Neural progenitor cell (in vitro differentiated cells): ENCODE measurements at regions not wholly inside any gene's neighbourhood (a gene's known extent, or its start where the extent isn't known, plus 50 kb on each side); places are given as distances from the start of the nearest gene placed in this dataset.

ENCODE experiments used
- DNase-seq: peaks from one replicate; pipeline ENCODE4 v3.0.0-alpha.2; 2016; ENCODE audit warnings: low spot score
- H2AFZ ChIP-seq: fragments of 200-600 bp; sonication (generic); replicated peaks from 2 replicates; pipeline ENCODE4 v1.6.1; 2016; ENCODE audit warnings: antibody characterized with exemption
- H3F3A ChIP-seq: fragments of 200-600 bp; sonication (generic); 2 replicates; pipeline ENCODE4 v1.6.1; 2016; ENCODE audit warnings: antibody characterized with exemption, low read depth
- H3K27ac ChIP-seq: fragments of 200-600 bp; sonication (generic); 2 replicates; pipeline ENCODE4 v1.5.1; 2016; ENCODE audit warnings: mild to moderate bottlenecking
- H3K27me3 ChIP-seq: fragments of 200-600 bp; sonication (generic); 2 replicates; pipeline ENCODE4 v1.6.1; 2016; ENCODE audit warnings: mild to moderate bottlenecking, moderate library complexity
- H3K36me3 ChIP-seq: fragments of 200-600 bp; sonication (generic); 2 replicates; pipeline ENCODE4 v1.5.1; 2016
- H3K4me1 ChIP-seq: fragments of 200-600 bp; sonication (generic); 2 replicates; pipeline ENCODE4 v1.6.1; 2016; ENCODE audit warnings: mixed run types
- H3K4me2 ChIP-seq: fragments of 200-600 bp; sonication (generic); 2 replicates; pipeline ENCODE4 v1.6.1; 2016
- H3K4me3 ChIP-seq: fragments of 200-600 bp; sonication (generic); 2 replicates; pipeline ENCODE4 v1.5.1; 2016
- H3K79me2 ChIP-seq: fragments of 200-600 bp; sonication (generic); 2 replicates; pipeline ENCODE4 v1.6.1; 2016; ENCODE audit warnings: low read depth
- H3K9ac ChIP-seq: fragments of 200-600 bp; sonication (generic); 2 replicates; pipeline ENCODE4 v1.6.1; 2016
- H3K9me3 ChIP-seq: fragments of 200-600 bp; sonication (generic); 2 replicates; pipeline ENCODE4 v1.5.1; 2016; ENCODE audit warnings: low read depth
- H4K20me1 ChIP-seq: fragments of 200-600 bp; sonication (generic); 2 replicates; pipeline ENCODE4 v1.6.1; 2016; ENCODE audit warnings: low read depth
- H3K27ac Mint-ChIP-seq: 3 replicates; pipeline ENCODE4 v1.8.0; 2021; ENCODE audit warnings: mixed read lengths
- H3K27me3 Mint-ChIP-seq: 2 replicates; pipeline ENCODE4 v1.8.0; 2022; ENCODE audit warnings: low read depth, mild to moderate bottlenecking, inconsistent platforms, moderate library complexity, mixed read lengths; ENCODE audit not compliant: insufficient read depth
- H3K36me3 Mint-ChIP-seq: 3 replicates; pipeline ENCODE4 v1.8.0; 2021; ENCODE audit warnings: mixed read lengths
- H3K4me1 Mint-ChIP-seq: 3 replicates; pipeline ENCODE4 v1.8.0; 2021; ENCODE audit warnings: mixed read lengths
- H3K4me3 Mint-ChIP-seq: 3 replicates; pipeline ENCODE4 v1.8.0; 2021; ENCODE audit warnings: mild to moderate bottlenecking, moderate library complexity, mixed read lengths
- H3K9me3 Mint-ChIP-seq: 3 replicates; pipeline ENCODE4 v1.8.0; 2020; ENCODE audit warnings: mixed read lengths
- EZH2 ChIP-seq: fragments of 200-600 bp; sonication (generic); IDR thresholded peaks from 2 replicates; pipeline ENCODE4 v1.6.1; 2017; ENCODE audit warnings: antibody characterized with exemption, mild to moderate bottlenecking, moderate library complexity
- EZH2phosphoT487 ChIP-seq: fragments of 200-600 bp; sonication (generic); IDR thresholded peaks from 2 replicates; pipeline ENCODE4 v1.6.1; 2017; ENCODE audit warnings: antibody characterized with exemption
- TF ChIP-seq, protein P1 (sequence below): fragments of 200-600 bp; sonication (generic); IDR thresholded peaks from 2 replicates; pipeline ENCODE4 v1.5.1; 2017; ENCODE audit warnings: antibody characterized with exemption, mild to moderate bottlenecking

DNA sequence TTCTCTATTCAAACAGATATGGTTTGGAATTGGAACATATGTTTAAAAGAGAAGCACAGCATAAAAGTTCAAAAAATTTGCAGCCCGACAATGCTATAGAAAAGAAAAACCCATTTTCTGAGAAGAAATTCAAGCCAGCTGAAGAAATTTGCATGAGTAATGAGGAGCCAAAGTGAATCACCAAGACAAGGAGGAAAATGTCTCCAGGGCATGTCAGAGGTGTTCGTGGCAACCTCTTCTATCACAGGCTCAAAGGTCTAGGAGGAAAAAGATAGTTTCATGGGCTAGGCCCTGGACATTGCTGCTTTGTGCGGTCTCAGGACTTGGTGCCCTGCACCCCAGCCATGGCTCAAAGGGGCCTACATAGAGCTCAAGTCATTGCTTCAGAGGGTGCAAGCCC is 134.8 kb upstream of the ADAMTS16 start:
- H3K4me3 Mint-ChIP-seq = no peak overlapping the region
- H3K27me3 Mint-ChIP-seq = no peaks in the 10 kb centered on the region
- H3K9me3 Mint-ChIP-seq = no peaks in the 10 kb centered on the region

DNA sequence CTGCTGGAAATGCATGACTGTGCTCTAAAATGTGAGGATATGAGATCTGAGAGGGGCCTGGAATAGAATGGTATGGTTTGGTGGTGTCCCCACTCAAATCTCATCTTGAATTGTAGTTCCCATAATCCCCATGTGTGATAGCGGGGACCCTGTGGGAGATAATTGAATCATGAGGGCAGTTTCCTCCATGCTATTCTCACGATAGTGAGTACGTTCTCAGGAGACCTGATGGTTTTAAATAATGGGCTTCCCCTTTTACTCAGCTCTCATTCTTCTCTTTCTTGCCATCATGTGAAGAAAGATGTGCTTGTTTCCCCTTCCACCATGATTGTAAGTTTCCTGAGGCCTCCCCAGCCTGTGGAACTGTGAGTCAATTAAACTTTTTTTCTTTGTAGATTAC is 133.6 kb upstream of the ADAMTS16 start:
- no peak for DNase-seq
- no peak overlapping the region for H2AFZ ChIP-seq
- no peak overlapping the region for H3K4me3 Mint-ChIP-seq
- H3K9me3 ChIP-seq = no peaks in the 10 kb centered on the region
- no peaks in the 10 kb centered on the region for H3K36me3 Mint-ChIP-seq
- no peaks in the 10 kb centered on the region for H3K27me3 ChIP-seq
- H3K27ac Mint-ChIP-seq = no peak overlapping the region
- TF ChIP-seq EZH2phosphoT487 (no peak), EZH2 (no peak)
- TF ChIP-seq, protein P1, sequence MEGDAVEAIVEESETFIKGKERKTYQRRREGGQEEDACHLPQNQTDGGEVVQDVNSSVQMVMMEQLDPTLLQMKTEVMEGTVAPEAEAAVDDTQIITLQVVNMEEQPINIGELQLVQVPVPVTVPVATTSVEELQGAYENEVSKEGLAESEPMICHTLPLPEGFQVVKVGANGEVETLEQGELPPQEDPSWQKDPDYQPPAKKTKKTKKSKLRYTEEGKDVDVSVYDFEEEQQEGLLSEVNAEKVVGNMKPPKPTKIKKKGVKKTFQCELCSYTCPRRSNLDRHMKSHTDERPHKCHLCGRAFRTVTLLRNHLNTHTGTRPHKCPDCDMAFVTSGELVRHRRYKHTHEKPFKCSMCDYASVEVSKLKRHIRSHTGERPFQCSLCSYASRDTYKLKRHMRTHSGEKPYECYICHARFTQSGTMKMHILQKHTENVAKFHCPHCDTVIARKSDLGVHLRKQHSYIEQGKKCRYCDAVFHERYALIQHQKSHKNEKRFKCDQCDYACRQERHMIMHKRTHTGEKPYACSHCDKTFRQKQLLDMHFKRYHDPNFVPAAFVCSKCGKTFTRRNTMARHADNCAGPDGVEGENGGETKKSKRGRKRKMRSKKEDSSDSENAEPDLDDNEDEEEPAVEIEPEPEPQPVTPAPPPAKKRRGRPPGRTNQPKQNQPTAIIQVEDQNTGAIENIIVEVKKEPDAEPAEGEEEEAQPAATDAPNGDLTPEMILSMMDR = no peak
- H3K4me3 ChIP-seq = no peak overlapping the region
- peaks cover 2% of the 10 kb centered on the region for H3K27me3 Mint-ChIP-seq
- H3K4me1 Mint-ChIP-seq = no peaks in the 10 kb centered on the region
- no peak overlapping the region for H3K4me2 ChIP-seq
- H3K9ac ChIP-seq = no peak overlapping the region
- no peaks in the 10 kb centered on the region for H3K4me1 ChIP-seq
- no peaks in the 10 kb centered on the region for H3F3A ChIP-seq
- no peak overlapping the region for H3K27ac ChIP-seq
- no peaks in the 10 kb centered on the region for H3K36me3 ChIP-seq
- no peaks in the 10 kb centered on the region for H4K20me1 ChIP-seq
- H3K79me2 ChIP-seq = no peaks in the 10 kb centered on the region
- no peaks in the 10 kb centered on the region for H3K9me3 Mint-ChIP-seq

More for the DNA sequence above, 134.8 kb upstream of the ADAMTS16 start:
- Histone ChIP-seq H3K4me2 (no peak overlapping the region), H3K9me3 (no peaks in the 10 kb centered on the region), H3K79me2 (no peaks in the 10 kb centered on the region), H4K20me1 (no peaks in the 10 kb centered on the region), H2AFZ (no peak overlapping the region), H3K9ac (no peak overlapping the region), H3K27me3 (no peaks in the 10 kb centered on the region), H3K36me3 (no peaks in the 10 kb centered on the region), H3K4me1 (no peaks in the 10 kb centered on the region), H3K4me3 (no peak overlapping the region), H3F3A (no peaks in the 10 kb centered on the region), H3K27ac (no peak overlapping the region)
- TF ChIP-seq, protein P1 = no peak
- DNase-seq = no peak
- Mint-ChIP-seq H3K36me3 (no peaks in the 10 kb centered on the region), H3K4me1 (no peaks in the 10 kb centered on the region), H3K27ac (no peak overlapping the region)

- TF ChIP-seq EZH2 (no peak), EZH2phosphoT487 (no peak)
- no peak for DNase-seq
- Histone ChIP-seq H3K9ac (no peak overlapping the region), H3K79me2 (no peaks in the 10 kb centered on the region), H3K4me3 (no peak overlapping the region), H4K20me1 (no peaks in the 10 kb centered on the region), H3K4me1 (peaks cover 2% of the 10 kb centered on the region), H3K4me2 (no peak overlapping the region), H3K9me3 (no peaks in the 10 kb centered on the region), H3K27ac (no peak overlapping the region), H3K27me3 (no peaks in the 10 kb centered on the region), H3F3A (peaks cover 8% of the 10 kb centered on the region), H2AFZ (no peak overlapping the region), H3K36me3 (no peaks in the 10 kb centered on the region)
- H3K9me3 Mint-ChIP-seq = no peaks in the 10 kb centered on the region
- H3K27ac Mint-ChIP-seq = no peak overlapping the region
- H3K27me3 Mint-ChIP-seq = peaks cover 2% of the 10 kb centered on the region
- H3K36me3 Mint-ChIP-seq = no peaks in the 10 kb centered on the region
- H3K4me1 Mint-ChIP-seq = peaks cover under 1% of the 10 kb centered on the region
- no peak overlapping the region for H3K4me3 Mint-ChIP-seq
Observed at GRCh38 chr5:5009240-5009639, 130.9 kb upstream of the ADAMTS16 start.

DNA sequence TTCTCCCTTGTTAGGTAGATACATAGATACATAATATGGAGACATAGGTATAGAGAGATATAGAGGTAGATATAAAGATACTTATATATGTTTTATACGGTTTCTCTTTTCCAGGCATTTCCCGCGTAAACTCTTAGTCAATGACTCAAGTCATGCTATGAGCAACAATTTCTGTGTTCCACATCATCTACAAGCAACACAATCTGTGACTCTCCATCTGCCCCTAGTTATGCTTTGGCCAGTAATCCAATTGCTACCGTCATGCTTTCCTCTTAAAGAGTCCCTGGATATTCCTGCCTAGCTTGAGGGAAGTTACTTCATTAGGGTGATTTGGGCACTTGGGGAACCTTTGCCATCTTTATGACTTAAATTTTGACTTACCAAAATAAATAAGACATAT is 129.0 kb upstream of the ADAMTS16 start:
- H3K79me2 ChIP-seq = no peaks in the 10 kb centered on the region
- no peaks in the 10 kb centered on the region for H3K36me3 Mint-ChIP-seq
- DNase-seq = no peak
- no peaks in the 10 kb centered on the region for H3K9me3 Mint-ChIP-seq
- no peak overlapping the region for H3K27ac Mint-ChIP-seq
- peaks cover 5% of the 10 kb centered on the region for H4K20me1 ChIP-seq
- H3K4me3 Mint-ChIP-seq = no peak overlapping the region
- H3K36me3 ChIP-seq = no peaks in the 10 kb centered on the region
- H3K4me1 Mint-ChIP-seq = peaks cover 17% of the 10 kb centered on the region
- H3K4me3 ChIP-seq = no peak overlapping the region
- peaks cover 21% of the 10 kb centered on the region for H3K4me1 ChIP-seq
- H3K9ac ChIP-seq = no peak overlapping the region
- H3K9me3 ChIP-seq = no peaks in the 10 kb centered on the region
- H3K4me2 ChIP-seq = no peak overlapping the region
- TF ChIP-seq EZH2phosphoT487 = no peak
- no peak for TF ChIP-seq EZH2
- TF ChIP-seq, protein P1 = no peak
- peaks cover 2% of the 10 kb centered on the region for H3K27me3 Mint-ChIP-seq
- no peak overlapping the region for H2AFZ ChIP-seq
- peaks cover 27% of the 10 kb centered on the region for H3F3A ChIP-seq
- H3K27me3 ChIP-seq = no peaks in the 10 kb centered on the region
- no peak overlapping the region for H3K27ac ChIP-seq
